HCT116 (cell line): ENCODE measurements at regions not wholly inside any gene's neighbourhood (a gene's known extent, or its start where the extent isn't known, plus 50 kb on each side); places are given as distances from the start of the nearest gene placed in this dataset.

ENCODE experiments used
- ATAC-seq: fragments of 200-7000 bp; cut with Tn5 transposase; 2 replicates; pipeline ENCODE4 v1.9.1; 2020; ENCODE audit warnings: mild to moderate bottlenecking, moderate library complexity
- BruUV-seq: library from RNA; stranded (reverse); fragments of 400-500 nt; replicated peaks from 2 replicates; lab custom pipeline; 2021; lab: Mats Ljungman, UMichigan
- CTCF ChIA-PET: fragments of 300-600 bp; sonication (Branson Sonifier 250); formaldehyde crosslinking; loops from one replicate; lab custom pipeline; 2021; ENCODE audit warnings: antibody characterized with exemption; lab: Charles Lee
- POLR2A ChIA-PET: fragments of 300-600, 350-600 bp; sonication (Branson Sonifier 250); formaldehyde crosslinking; loops from one replicate; lab custom pipeline; 2021; ENCODE audit warnings: antibody characterized with exemption; lab: Charles Lee
- RAD21 ChIA-PET, 2 experiments: fragments of 300-600 bp; sonication (Branson Sonifier 250); formaldehyde crosslinking; loops; one replicate each; lab custom pipeline; 2023; ENCODE audit warnings: low total read pairs in 2 of 2; ENCODE audit not compliant: uncharacterized antibody in 2 of 2, unreplicated experiment in 2 of 2, low non-redundant PET in 1 of 2; lab: Charles Lee
- DNase-seq: peaks from one replicate; pipeline ENCODE4 v3.0.0-alpha.2; 2010; ENCODE audit warnings: low read depth, low spot score
- H2AFZ ChIP-seq: fragments of 200-600 bp; shearing (Covaris generic), sonication (generic); 2 replicates; pipeline ENCODE4 v1.6.1; 2017; ENCODE audit warnings: low read depth, mixed run types, mixed read lengths, antibody characterized with exemption, low read length; ENCODE audit not compliant: poor library complexity, severe bottlenecking
- H3K27ac ChIP-seq: 2 replicates; pipeline ENCODE4 v1.5.1; 2012; ENCODE audit warnings: low read depth, low read length
- H3K27me3 ChIP-seq: fragments of 200-600 bp; sonication (generic); 2 replicates; pipeline ENCODE4 v1.6.1; 2016; ENCODE audit warnings: mixed run types, low read length, mixed read lengths; ENCODE audit not compliant: insufficient read depth
- H3K36me3 ChIP-seq, 2 experiments: fragments of 200-500 bp in 1 of 2; fragments of 200-600 bp in 1 of 2; sonication (Bioruptor generic) in 1 of 2; sonication (generic) in 1 of 2; 2 replicates each; pipeline versions ENCODE4 v1.5.1 to v1.6.1; 2014 to 2016; ENCODE audit warnings: low read length in 2 of 2, inconsistent platforms in 1 of 2, mixed read lengths in 1 of 2, mixed run types in 1 of 2; ENCODE audit not compliant: insufficient read depth in 2 of 2, control insufficient read depth in 1 of 2
- H3K4me1 ChIP-seq, 2 experiments: fragments of 200-600 bp in 1 of 2; sonication (generic) in 1 of 2; 2 replicates each; pipeline versions ENCODE4 v1.5.1 to v1.6.1; 2012 to 2017; ENCODE audit warnings: low read length in 2 of 2, inconsistent platforms in 1 of 2, mild to moderate bottlenecking in 1 of 2, mixed read lengths in 1 of 2, mixed run types in 1 of 2, moderate library complexity in 1 of 2; ENCODE audit not compliant: insufficient read depth in 2 of 2, control insufficient read depth in 1 of 2
- H3K4me2 ChIP-seq: fragments of 200-600 bp; sonication (generic); 2 replicates; pipeline ENCODE4 v1.6.1; 2017; ENCODE audit warnings: mixed run types, low read length, mixed read lengths
- H3K4me3 ChIP-seq, 2 experiments: fragments of 200-600 bp in 1 of 2; sonication (generic) in 1 of 2; replicated peaks in 1 of 2; 2 replicates each; pipeline ENCODE4 v1.5.1; 2011 to 2016; ENCODE audit warnings: low read length in 2 of 2, control low read depth in 1 of 2, low read depth in 1 of 2, mild to moderate bottlenecking in 1 of 2, mixed read lengths in 1 of 2, mixed run types in 1 of 2
- H3K79me2 ChIP-seq: fragments of 200-600 bp; sonication (generic); 2 replicates; pipeline ENCODE4 v1.6.1; 2017; ENCODE audit warnings: mild to moderate bottlenecking, mixed run types, low read length, moderate library complexity, mixed read lengths; ENCODE audit not compliant: insufficient read depth
- H3K9ac ChIP-seq: fragments of 200-600 bp; sonication (generic); 2 replicates; pipeline ENCODE4 v1.6.1; 2016; ENCODE audit warnings: low read length, mixed read lengths
- H3K9me2 ChIP-seq: fragments of 200-600 bp; sonication (generic), shearing (Covaris generic); 2 replicates; pipeline ENCODE4 v1.6.1; 2017; ENCODE audit warnings: mixed run types, mild to moderate bottlenecking, moderate library complexity; ENCODE audit not compliant: insufficient read depth
- H3K9me3 ChIP-seq, 2 experiments: fragments of 200-500 bp in 1 of 2; fragments of 200-600 bp in 1 of 2; sonication (Bioruptor generic) in 1 of 2; sonication (generic) in 1 of 2; 2 replicates each; pipeline ENCODE4 v1.6.1; 2014 to 2017; ENCODE audit warnings: low read length in 2 of 2, mixed read lengths in 2 of 2, inconsistent platforms in 1 of 2, low read depth in 1 of 2, mild to moderate bottlenecking in 1 of 2, mixed run types in 1 of 2, moderate library complexity in 1 of 2; ENCODE audit not compliant: control insufficient read depth in 1 of 2, insufficient read depth in 1 of 2
- H4K20me1 ChIP-seq: fragments of 200-600 bp; sonication (generic), shearing (Covaris generic); 2 replicates; pipeline ENCODE4 v1.6.1; 2017; ENCODE audit warnings: mixed run types, mild to moderate bottlenecking, moderate library complexity; ENCODE audit not compliant: insufficient read depth
- EGR1 ChIP-seq: IDR thresholded peaks from 2 replicates; pipeline ENCODE4 v1.6.1; 2012; ENCODE audit warnings: low read depth
- ELF1 ChIP-seq: IDR thresholded peaks from 2 replicates; pipeline ENCODE4 v1.6.1; 2012; ENCODE audit warnings: low read depth, borderline replicate concordance
- EZH2 ChIP-seq: fragments of 200-600 bp; sonication (generic); IDR thresholded peaks from 2 replicates; pipeline ENCODE4 v1.6.1; 2017; ENCODE audit warnings: antibody characterized with exemption, mixed run types
- EZH2phosphoT487 ChIP-seq: fragments of 200-600 bp; IDR thresholded peaks from 2 replicates; pipeline ENCODE4 v1.6.1; 2018; ENCODE audit warnings: antibody characterized with exemption, borderline replicate concordance
- FOSL1 ChIP-seq: IDR thresholded peaks from 2 replicates; pipeline ENCODE4 v1.6.1; 2012; ENCODE audit warnings: low read depth
- POLR2AphosphoS5 ChIP-seq: IDR thresholded peaks from 2 replicates; pipeline ENCODE4 v1.6.1; 2011; ENCODE audit warnings: mild to moderate bottlenecking, low read depth, low read length, moderate library complexity
- RAD21 ChIP-seq: IDR thresholded peaks from 2 replicates; pipeline ENCODE4 v1.6.1; 2012; ENCODE audit warnings: low read depth, mild to moderate bottlenecking
- SP1 ChIP-seq: IDR thresholded peaks from 2 replicates; pipeline ENCODE4 v1.6.1; 2012; ENCODE audit warnings: low read depth
- TCF7L2 ChIP-seq: IDR thresholded peaks from 2 replicates; pipeline ENCODE4 v1.7.0; 2011; ENCODE audit warnings: borderline replicate concordance, inconsistent platforms; ENCODE audit not compliant: insufficient read depth, insufficient read length; ENCODE audit errors: extremely low read depth
- YY1 ChIP-seq: IDR thresholded peaks from 2 replicates; pipeline ENCODE4 v1.6.1; 2011; ENCODE audit warnings: low read length, low read depth, moderate library complexity, mild to moderate bottlenecking; ENCODE audit not compliant: insufficient replicate concordance; ENCODE audit errors: extremely low read depth
- ZFX ChIP-seq: fragments of 450-650 bp; IDR thresholded peaks from 2 replicates; pipeline ENCODE4 v1.6.1; 2017
- ZNF274 ChIP-seq: fragments of 200-500 bp; sonication (Bioruptor generic); IDR thresholded peaks from 2 replicates; pipeline ENCODE4 v1.6.1; 2014; ENCODE audit warnings: mild to moderate bottlenecking, low read depth, low read length, inconsistent platforms
- intact Hi-C: fragments of 100-400 bp; cut with micrococcal nuclease; formaldehyde crosslinking; loops from 2 replicates; pipeline ENCODE4 v1.10.0; 2022
- TF ChIP-seq, protein P1 (sequence below): IDR thresholded peaks from 2 replicates; pipeline ENCODE4 v1.6.1; 2012
- TF ChIP-seq, protein P2 (sequence below): IDR thresholded peaks from 2 replicates; pipeline ENCODE4 v1.6.1; 2011; ENCODE audit warnings: mild to moderate bottlenecking, low read length, moderate library complexity; ENCODE audit not compliant: insufficient replicate concordance; ENCODE audit errors: extremely low read depth
- TF ChIP-seq, protein P3 (sequence below): IDR thresholded peaks from 2 replicates; pipeline ENCODE4 v1.6.1; 2012
- TF ChIP-seq, protein P4 (sequence below), 3 experiments: fragments of 200-600 bp in 1 of 3; sonication (generic) in 1 of 3; IDR thresholded peaks in 2 of 3; conservative IDR thresholded peaks in 1 of 3; 2 replicates each; pipeline ENCODE4 v1.5.1; 2012 to 2017; ENCODE audit warnings: low read depth in 2 of 3, low read length in 2 of 3, antibody characterized with exemption in 1 of 3, borderline replicate concordance in 1 of 3, control low read depth in 1 of 3, mild to moderate bottlenecking in 1 of 3, mixed read lengths in 1 of 3, mixed run types in 1 of 3, moderate library complexity in 1 of 3; ENCODE audit not compliant: insufficient read depth in 1 of 3

DNA sequence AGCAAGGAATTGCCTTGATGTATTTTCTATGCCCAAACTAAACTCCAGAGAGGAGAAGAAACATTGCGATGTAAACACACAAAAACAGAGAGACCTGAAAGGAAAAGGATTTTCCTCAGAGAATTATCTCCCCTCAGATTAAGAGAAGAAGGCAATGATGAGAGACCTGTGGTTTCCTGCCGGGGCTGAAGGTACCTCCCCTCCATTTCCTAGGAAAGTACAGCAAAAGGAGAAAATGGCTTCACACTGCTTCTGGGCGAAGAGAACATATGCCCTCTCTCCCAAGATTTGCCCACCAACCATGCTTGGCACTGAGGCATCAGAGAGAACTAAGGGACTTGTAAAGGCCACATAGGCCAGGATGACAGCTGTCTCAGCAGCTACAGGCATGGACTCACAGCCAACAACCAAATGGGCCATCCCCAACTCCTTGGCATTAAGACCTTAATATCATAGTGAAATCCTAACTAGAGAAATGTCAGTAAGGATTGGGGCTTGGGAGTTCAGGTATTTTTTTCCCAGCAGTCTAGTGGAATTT is 523.0 kb downstream of the PTPRC start:
- POLR2A ChIA-PET: no interaction called here
- H2AFZ ChIP-seq: no peak overlapping the region
- intact Hi-C loops: no loop called here

More for the DNA sequence above, 523.0 kb downstream of the PTPRC start:
- ATAC-seq (no peak), DNase-seq (no peak)
- H3K4me1 ChIP-seq: 0 out of 4 replicates have a peak, but pooled peaks cover 0 to 5% of the 10 kb centered on the region in 2 experiments
- H3K9me3 ChIP-seq: no peaks in the 10 kb centered on the region
- H3K9me2 ChIP-seq: 0 out of 2 replicates have a peak, but pooled peaks cover 3% of the 10 kb centered on the region
- no peak overlapping the region for H3K27ac ChIP-seq
- TF ChIP-seq, protein P1, sequence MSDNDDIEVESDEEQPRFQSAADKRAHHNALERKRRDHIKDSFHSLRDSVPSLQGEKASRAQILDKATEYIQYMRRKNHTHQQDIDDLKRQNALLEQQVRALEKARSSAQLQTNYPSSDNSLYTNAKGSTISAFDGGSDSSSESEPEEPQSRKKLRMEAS: no peak
- no peak for TF ChIP-seq ZFX
- no peak for TF ChIP-seq RAD21
- TF ChIP-seq EZH2phosphoT487: no peak
- TF ChIP-seq TCF7L2: no peak
- TF ChIP-seq EZH2: no peak
- TF ChIP-seq YY1: no peak
- no peak for TF ChIP-seq POLR2AphosphoS5
- TF ChIP-seq SP1: no peak
- no peak for TF ChIP-seq ZNF274
- TF ChIP-seq FOSL1: no peak
- TF ChIP-seq, protein P2, sequence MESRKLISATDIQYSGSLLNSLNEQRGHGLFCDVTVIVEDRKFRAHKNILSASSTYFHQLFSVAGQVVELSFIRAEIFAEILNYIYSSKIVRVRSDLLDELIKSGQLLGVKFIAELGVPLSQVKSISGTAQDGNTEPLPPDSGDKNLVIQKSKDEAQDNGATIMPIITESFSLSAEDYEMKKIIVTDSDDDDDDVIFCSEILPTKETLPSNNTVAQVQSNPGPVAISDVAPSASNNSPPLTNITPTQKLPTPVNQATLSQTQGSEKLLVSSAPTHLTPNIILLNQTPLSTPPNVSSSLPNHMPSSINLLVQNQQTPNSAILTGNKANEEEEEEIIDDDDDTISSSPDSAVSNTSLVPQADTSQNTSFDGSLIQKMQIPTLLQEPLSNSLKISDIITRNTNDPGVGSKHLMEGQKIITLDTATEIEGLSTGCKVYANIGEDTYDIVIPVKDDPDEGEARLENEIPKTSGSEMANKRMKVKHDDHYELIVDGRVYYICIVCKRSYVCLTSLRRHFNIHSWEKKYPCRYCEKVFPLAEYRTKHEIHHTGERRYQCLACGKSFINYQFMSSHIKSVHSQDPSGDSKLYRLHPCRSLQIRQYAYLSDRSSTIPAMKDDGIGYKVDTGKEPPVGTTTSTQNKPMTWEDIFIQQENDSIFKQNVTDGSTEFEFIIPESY: no peak
- TF ChIP-seq ELF1: no peak
- TF ChIP-seq, protein P3, sequence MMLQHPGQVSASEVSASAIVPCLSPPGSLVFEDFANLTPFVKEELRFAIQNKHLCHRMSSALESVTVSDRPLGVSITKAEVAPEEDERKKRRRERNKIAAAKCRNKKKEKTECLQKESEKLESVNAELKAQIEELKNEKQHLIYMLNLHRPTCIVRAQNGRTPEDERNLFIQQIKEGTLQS: no peak
- TF ChIP-seq, protein P4, sequence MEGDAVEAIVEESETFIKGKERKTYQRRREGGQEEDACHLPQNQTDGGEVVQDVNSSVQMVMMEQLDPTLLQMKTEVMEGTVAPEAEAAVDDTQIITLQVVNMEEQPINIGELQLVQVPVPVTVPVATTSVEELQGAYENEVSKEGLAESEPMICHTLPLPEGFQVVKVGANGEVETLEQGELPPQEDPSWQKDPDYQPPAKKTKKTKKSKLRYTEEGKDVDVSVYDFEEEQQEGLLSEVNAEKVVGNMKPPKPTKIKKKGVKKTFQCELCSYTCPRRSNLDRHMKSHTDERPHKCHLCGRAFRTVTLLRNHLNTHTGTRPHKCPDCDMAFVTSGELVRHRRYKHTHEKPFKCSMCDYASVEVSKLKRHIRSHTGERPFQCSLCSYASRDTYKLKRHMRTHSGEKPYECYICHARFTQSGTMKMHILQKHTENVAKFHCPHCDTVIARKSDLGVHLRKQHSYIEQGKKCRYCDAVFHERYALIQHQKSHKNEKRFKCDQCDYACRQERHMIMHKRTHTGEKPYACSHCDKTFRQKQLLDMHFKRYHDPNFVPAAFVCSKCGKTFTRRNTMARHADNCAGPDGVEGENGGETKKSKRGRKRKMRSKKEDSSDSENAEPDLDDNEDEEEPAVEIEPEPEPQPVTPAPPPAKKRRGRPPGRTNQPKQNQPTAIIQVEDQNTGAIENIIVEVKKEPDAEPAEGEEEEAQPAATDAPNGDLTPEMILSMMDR (IDR thresholded peaks at IDR 0.05 in 2 of 3, conservative IDR thresholded peaks at IDR 0.05 in 1 of 3; ENCODE audit: borderline replicate concordance in 1 of 3, insufficient read depth in 1 of 3, low read depth in 2 of 3, low read length in 2 of 3): no peak
- TF ChIP-seq EGR1: no peak
- no TSS peak for BruUV-seq
- H3K27me3 ChIP-seq: no peaks in the 10 kb centered on the region
- no peak overlapping the region for H3K9ac ChIP-seq
- H3K36me3 ChIP-seq: no peaks in the 10 kb centered on the region
- ChIA-PET CTCF (no interaction called here), RAD21 (no interaction called here)
- H3K4me3 ChIP-seq: no peak overlapping the region
- H3K4me2 ChIP-seq: no peak overlapping the region
- no peaks in the 10 kb centered on the region for H4K20me1 ChIP-seq
- no peaks in the 10 kb centered on the region for H3K79me2 ChIP-seq
